ENCODE measurements at regions not wholly inside any gene's neighbourhood (a gene's known extent, or its start where the extent isn't known, plus 50 kb on each side); places are given as distances from the start of the nearest gene placed in this dataset.
A peak's percentile ranks its signal among the peaks of the same experiment; 100 is the strongest.

- H3K36me3 ChIP-seq (ENCODE audit: insufficient read depth, low read length, poor library complexity, severe bottlenecking): no peaks in the 10 kb centered on the region
These were observed 898.2 kb upstream of the MAP3K7 start for GRCh38 chr6:91485047-91485446.

GRCh38 chr6:91483415-91484105, 896.7 kb upstream of the MAP3K7 start:
- Histone ChIP-seq H3K4me1 (ENCODE audit: insufficient read depth, low read length, poor library complexity, severe bottlenecking) (peaks cover 15% of the 10 kb centered on the region), H3K36me3 (ENCODE audit: insufficient read depth, low read length, poor library complexity, severe bottlenecking) (no peaks in the 10 kb centered on the region), H3K27me3 (replicated peaks; ENCODE audit: insufficient read depth, low read depth, low read length, poor library complexity) (no peaks in the 10 kb centered on the region), H3K27ac (ENCODE audit: low read depth, low read length, poor library complexity, severe bottlenecking) (no peak overlapping the region), H3K4me3 (ENCODE audit: low read depth, low read length, poor library complexity, severe bottlenecking) (no peak overlapping the region), H3K9me3 (ENCODE audit: low read depth, low read length, poor library complexity, severe bottlenecking) (no peaks in the 10 kb centered on the region)
- intact Hi-C loops (cut with micrococcal nuclease; ENCODE audit: unreplicated experiment): no loop called here
- DNase-seq (ENCODE audit: low spot score): no peak
- no TSS peak for BruUV-seq (replicated peaks)
- POLR2A ChIA-PET (ENCODE audit: low non-redundant PET): no interaction called here
- no peak for TF ChIP-seq EZH2 (IDR thresholded peaks at IDR 0.05; ENCODE audit: borderline replicate concordance, low read depth, low read length, poor library complexity, severe bottlenecking)
- no peak for TF ChIP-seq CTCF (conservative IDR thresholded peaks at IDR 0.05; ENCODE audit: low read depth, low read length)
- CTCF ChIA-PET: no interaction called here

More at GRCh38 chr6:91485047-91485446, 898.2 kb upstream of the MAP3K7 start:
- no peak for DNase-seq (ENCODE audit: low spot score)
- ChIA-PET POLR2A (ENCODE audit: low non-redundant PET) (interaction anchor here (0.6 kb wide), 1 partner anchor 1326 kb away, joined by 4 read pairs; no protein-coding TSS in a partner anchor), CTCF (no interaction called here)
- BruUV-seq (replicated peaks): no TSS peak
- H3K4me1 ChIP-seq (ENCODE audit: insufficient read depth, low read length, poor library complexity, severe bottlenecking): peaks cover 3% of the 10 kb centered on the region
- no peak overlapping the region for H3K4me3 ChIP-seq (ENCODE audit: low read depth, low read length, poor library complexity, severe bottlenecking)
- TF ChIP-seq EZH2 (IDR thresholded peaks at IDR 0.05; ENCODE audit: borderline replicate concordance, low read depth, low read length, poor library complexity, severe bottlenecking) (no peak), CTCF (conservative IDR thresholded peaks at IDR 0.05; ENCODE audit: low read depth, low read length) (0 out of 2 replicates have a peak, but pooled peaks have one; percentile 28)
- intact Hi-C loops (cut with micrococcal nuclease; ENCODE audit: unreplicated experiment): no loop called here
- no peaks in the 10 kb centered on the region for H3K9me3 ChIP-seq (ENCODE audit: low read depth, low read length, poor library complexity, severe bottlenecking)
- H3K27ac ChIP-seq (ENCODE audit: low read depth, low read length, poor library complexity, severe bottlenecking): no peak overlapping the region
- H3K27me3 ChIP-seq (replicated peaks; ENCODE audit: insufficient read depth, low read depth, low read length, poor library complexity): no peaks in the 10 kb centered on the region

GRCh38 chr6:91482498-91482897, 895.6 kb upstream of the MAP3K7 start:
- TF ChIP-seq EZH2 (IDR thresholded peaks at IDR 0.05; ENCODE audit: borderline replicate concordance, low read depth, low read length, poor library complexity, severe bottlenecking): no peak
- no peak for TF ChIP-seq CTCF (conservative IDR thresholded peaks at IDR 0.05; ENCODE audit: low read depth, low read length)
- intact Hi-C loops (cut with micrococcal nuclease; ENCODE audit: unreplicated experiment): no loop called here
- no peak overlapping the region for H3K4me3 ChIP-seq (ENCODE audit: low read depth, low read length, poor library complexity, severe bottlenecking)
- DNase-seq (ENCODE audit: low spot score): peak; percentile 9
- BruUV-seq (replicated peaks): no TSS peak
- no peaks in the 10 kb centered on the region for H3K9me3 ChIP-seq (ENCODE audit: low read depth, low read length, poor library complexity, severe bottlenecking)
- H3K27ac ChIP-seq (ENCODE audit: low read depth, low read length, poor library complexity, severe bottlenecking): no peak overlapping the region
- H3K27me3 ChIP-seq (replicated peaks; ENCODE audit: insufficient read depth, low read depth, low read length, poor library complexity): no peaks in the 10 kb centered on the region
- no peaks in the 10 kb centered on the region for H3K36me3 ChIP-seq (ENCODE audit: insufficient read depth, low read length, poor library complexity, severe bottlenecking)
- CTCF ChIA-PET: no interaction called here
- POLR2A ChIA-PET (ENCODE audit: low non-redundant PET): no interaction called here
- peaks cover 15% of the 10 kb centered on the region for H3K4me1 ChIP-seq (ENCODE audit: insufficient read depth, low read length, poor library complexity, severe bottlenecking)

Measured in A673 (cell line).